H9 (cell line): ENCODE measurements at regions not wholly inside any gene's neighbourhood (a gene's known extent, or its start where the extent isn't known, plus 50 kb on each side); places are given as distances from the start of the nearest gene placed in this dataset.
A peak's percentile ranks its signal among the peaks of the same experiment; 100 is the strongest.

Source experiments
- DNase-seq: peaks from one replicate; pipeline ENCODE4 v3.0.0-alpha.2; 2017
- H2AFZ ChIP-seq: one replicate; pipeline ENCODE4 v1.6.1; 2013; ENCODE audit warnings: mild to moderate bottlenecking, low read length, control low read depth, moderate library complexity
- H2AK5ac ChIP-seq: 2 replicates; pipeline ENCODE4 v1.6.1; 2013; ENCODE audit warnings: low read length, control low read depth, mixed read lengths; ENCODE audit not compliant: insufficient read length
- H2BK120ac ChIP-seq: one replicate; pipeline ENCODE4 v1.6.1; 2013; ENCODE audit warnings: low read depth, mild to moderate bottlenecking, low read length, control low read depth, inconsistent platforms; ENCODE audit not compliant: poor library complexity, severe bottlenecking
- H2BK12ac ChIP-seq: 2 replicates; pipeline ENCODE4 v1.6.1; 2013; ENCODE audit warnings: low read length, control low read depth, mixed read lengths, low read depth; ENCODE audit not compliant: insufficient read length
- H2BK15ac ChIP-seq: 2 replicates; pipeline ENCODE4 v1.6.1; 2013; ENCODE audit warnings: low read depth, low read length, control low read depth
- H2BK20ac ChIP-seq: one replicate; pipeline ENCODE4 v1.6.1; 2013; ENCODE audit warnings: low read depth, mild to moderate bottlenecking, low read length, control low read depth, inconsistent platforms; ENCODE audit not compliant: poor library complexity, severe bottlenecking
- H2BK5ac ChIP-seq: 2 replicates; pipeline ENCODE4 v1.6.1; 2013; ENCODE audit warnings: low read length, control low read depth, mixed read lengths; ENCODE audit not compliant: insufficient read length
- H3K14ac ChIP-seq: 2 replicates; pipeline ENCODE4 v1.6.1; 2013; ENCODE audit warnings: low read length, control low read depth; ENCODE audit not compliant: insufficient read depth
- H3K18ac ChIP-seq: 2 replicates; pipeline ENCODE4 v1.6.1; 2013; ENCODE audit warnings: low read depth, mild to moderate bottlenecking, mixed read lengths, low read length, control low read depth; ENCODE audit not compliant: insufficient read length
- H3K23ac ChIP-seq: 2 replicates; pipeline ENCODE4 v1.6.1; 2013; ENCODE audit warnings: low read length, control low read depth, mixed read lengths, low read depth; ENCODE audit not compliant: insufficient read length
- H3K23me2 ChIP-seq: 2 replicates; pipeline ENCODE4 v1.6.1; 2013; ENCODE audit warnings: low read depth, mild to moderate bottlenecking, mixed read lengths, low read length, control low read depth; ENCODE audit not compliant: insufficient read length, poor library complexity, severe bottlenecking
- H3K27ac ChIP-seq: 2 replicates; pipeline ENCODE4 v1.5.1; 2013; ENCODE audit warnings: low read length, control low read depth, mixed read lengths, low read depth; ENCODE audit not compliant: insufficient read length
- H3K27me3 ChIP-seq: 2 replicates; pipeline ENCODE4 v1.6.1; 2013; ENCODE audit warnings: low read length, control low read depth, inconsistent platforms; ENCODE audit not compliant: insufficient read depth
- H3K4ac ChIP-seq: 2 replicates; pipeline ENCODE4 v1.6.1; 2013; ENCODE audit warnings: low read depth, mild to moderate bottlenecking, control low read depth, inconsistent platforms, low read length, moderate library complexity
- H3K4me1 ChIP-seq: 2 replicates; pipeline ENCODE4 v1.6.1; 2013; ENCODE audit warnings: low read length, control low read depth, inconsistent platforms; ENCODE audit not compliant: insufficient read depth
- H3K4me2 ChIP-seq: 2 replicates; pipeline ENCODE4 v1.6.1; 2013; ENCODE audit warnings: low read length, control low read depth, mixed read lengths; ENCODE audit not compliant: insufficient read length, insufficient read depth
- H3K56ac ChIP-seq: 2 replicates; pipeline ENCODE4 v1.6.1; 2013; ENCODE audit warnings: low read depth, mild to moderate bottlenecking, mixed read lengths, low read length, control low read depth; ENCODE audit not compliant: insufficient read length
- H3K79me1 ChIP-seq: 2 replicates; pipeline ENCODE4 v1.6.1; 2013; ENCODE audit warnings: low read depth, mild to moderate bottlenecking, moderate library complexity, low read length, control low read depth, inconsistent platforms; ENCODE audit not compliant: insufficient read depth, poor library complexity, severe bottlenecking
- H3K79me2 ChIP-seq: 2 replicates; pipeline ENCODE4 v1.6.1; 2013; ENCODE audit warnings: low read length, control low read depth, inconsistent platforms; ENCODE audit not compliant: insufficient read depth
- H3K9ac ChIP-seq: 2 replicates; pipeline ENCODE4 v1.6.1; 2013; ENCODE audit warnings: low read length, control low read depth, mixed read lengths; ENCODE audit not compliant: insufficient read length; ENCODE audit errors: extremely low read depth
- H3K9me3 ChIP-seq: one replicate; pipeline ENCODE4 v1.6.1; 2013; ENCODE audit warnings: low read depth, low read length, inconsistent platforms; ENCODE audit not compliant: control insufficient read depth
- H3T11ph ChIP-seq: one replicate; pipeline ENCODE4 v1.6.1; 2013; ENCODE audit warnings: mild to moderate bottlenecking, low read length, control low read depth, inconsistent platforms
- H4K20me1 ChIP-seq: one replicate; pipeline ENCODE4 v1.6.1; 2013; ENCODE audit not compliant: control insufficient read depth, insufficient read length, insufficient read depth
- H4K5ac ChIP-seq: 2 replicates; pipeline ENCODE4 v1.6.1; 2013; ENCODE audit warnings: low read depth, mild to moderate bottlenecking, mixed read lengths, low read length, control low read depth; ENCODE audit not compliant: insufficient read length
- H4K8ac ChIP-seq: replicated peaks from 2 replicates; pipeline ENCODE4 v1.6.1; 2013; ENCODE audit warnings: low read length, control low read depth, mixed read lengths, low read depth; ENCODE audit not compliant: insufficient read length
- H4K91ac ChIP-seq: 2 replicates; pipeline ENCODE4 v1.6.1; 2013; ENCODE audit warnings: low read depth, mild to moderate bottlenecking, moderate library complexity, mixed read lengths, low read length, control low read depth; ENCODE audit not compliant: insufficient read length
- H3K27ac Mint-ChIP-seq, 3 experiments: 2 replicates in 2 of 3; 3 replicates in 1 of 3; pipeline ENCODE4 v1.8.0; 2020 to 2021; ENCODE audit warnings: mixed read lengths in 3 of 3, mild to moderate bottlenecking in 1 of 3, moderate library complexity in 1 of 3
- H3K27me3 Mint-ChIP-seq: 2 replicates; pipeline ENCODE4 v1.8.0; 2021; ENCODE audit warnings: low read depth, mild to moderate bottlenecking, moderate library complexity, mixed read lengths
- H3K36me3 Mint-ChIP-seq, 3 experiments: 2 replicates in 2 of 3; 3 replicates in 1 of 3; pipeline ENCODE4 v1.8.0; 2020 to 2021; ENCODE audit warnings: low read depth in 3 of 3, mixed read lengths in 3 of 3; ENCODE audit not compliant: insufficient read depth in 1 of 3
- H3K4me1 Mint-ChIP-seq, 2 experiments: 2 replicates each; pipeline ENCODE4 v1.8.0; 2020; ENCODE audit warnings: mixed read lengths in 2 of 2
- H3K4me3 Mint-ChIP-seq, 2 experiments: 2 replicates in 1 of 2; 3 replicates in 1 of 2; pipeline ENCODE4 v1.8.0; 2020 to 2021; ENCODE audit warnings: mild to moderate bottlenecking in 2 of 2, mixed read lengths in 2 of 2, moderate library complexity in 1 of 2
- H3K9me3 Mint-ChIP-seq, 2 experiments: 2 replicates in 1 of 2; 3 replicates in 1 of 2; pipeline ENCODE4 v1.8.0; 2020; ENCODE audit warnings: mild to moderate bottlenecking in 2 of 2, mixed read lengths in 2 of 2, moderate library complexity in 1 of 2
- WGBS: extraction: QIAGEN DNeasy Blood & Tissue Kit; methylation state at CpG from one replicate; pipeline ENCODE4 v1.1.7; 2013; ENCODE audit warnings: missing lambda C conversion rate, low lambda C conversion rate, mixed read lengths; ENCODE audit not compliant: insufficient read length; ENCODE audit errors: extremely low coverage; 5-methylcytosine and 5-hydroxymethylcytosine counted together
- TF ChIP-seq, protein P1 (sequence below): fragments of 200-600 bp; sonication (generic); conservative IDR thresholded peaks from 3 replicates; pipeline ENCODE4 v1.8.0; 2021; ENCODE audit warnings: antibody characterized with exemption, mild to moderate bottlenecking

DNA sequence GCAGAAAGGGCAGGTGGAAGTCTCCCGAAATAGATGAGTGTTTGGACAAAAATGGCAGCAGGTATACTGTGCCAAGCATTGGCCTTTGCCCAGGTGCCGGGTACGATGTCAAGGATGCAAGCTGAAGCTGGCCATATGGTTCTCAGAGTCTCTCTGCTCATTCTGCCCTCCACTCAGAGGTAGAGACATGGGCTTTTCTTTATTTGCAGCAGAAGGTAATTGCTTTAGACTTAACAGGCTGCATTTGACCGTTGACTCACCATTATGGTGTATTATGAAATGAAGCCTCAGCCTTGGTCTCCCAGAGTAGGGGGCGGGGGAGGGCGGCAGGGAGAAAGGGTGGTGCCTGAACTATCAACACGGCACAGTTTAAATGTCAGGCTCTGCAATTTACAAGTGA, 969.1 kb upstream of the EEF2KMT start:
- no peaks in the 10 kb centered on the region for H3K9me3 ChIP-seq
- no peak overlapping the region for H3K56ac ChIP-seq
- no peak overlapping the region for H3K27ac ChIP-seq
- TF ChIP-seq, protein P1, sequence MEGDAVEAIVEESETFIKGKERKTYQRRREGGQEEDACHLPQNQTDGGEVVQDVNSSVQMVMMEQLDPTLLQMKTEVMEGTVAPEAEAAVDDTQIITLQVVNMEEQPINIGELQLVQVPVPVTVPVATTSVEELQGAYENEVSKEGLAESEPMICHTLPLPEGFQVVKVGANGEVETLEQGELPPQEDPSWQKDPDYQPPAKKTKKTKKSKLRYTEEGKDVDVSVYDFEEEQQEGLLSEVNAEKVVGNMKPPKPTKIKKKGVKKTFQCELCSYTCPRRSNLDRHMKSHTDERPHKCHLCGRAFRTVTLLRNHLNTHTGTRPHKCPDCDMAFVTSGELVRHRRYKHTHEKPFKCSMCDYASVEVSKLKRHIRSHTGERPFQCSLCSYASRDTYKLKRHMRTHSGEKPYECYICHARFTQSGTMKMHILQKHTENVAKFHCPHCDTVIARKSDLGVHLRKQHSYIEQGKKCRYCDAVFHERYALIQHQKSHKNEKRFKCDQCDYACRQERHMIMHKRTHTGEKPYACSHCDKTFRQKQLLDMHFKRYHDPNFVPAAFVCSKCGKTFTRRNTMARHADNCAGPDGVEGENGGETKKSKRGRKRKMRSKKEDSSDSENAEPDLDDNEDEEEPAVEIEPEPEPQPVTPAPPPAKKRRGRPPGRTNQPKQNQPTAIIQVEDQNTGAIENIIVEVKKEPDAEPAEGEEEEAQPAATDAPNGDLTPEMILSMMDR = no peak
- no peak overlapping the region for H3K23ac ChIP-seq
- no peak overlapping the region for H2BK12ac ChIP-seq
- no peak overlapping the region for H4K8ac ChIP-seq
- no peak overlapping the region for H2AFZ ChIP-seq
- no peaks in the 10 kb centered on the region for H3K79me2 ChIP-seq
- Mint-ChIP-seq H3K36me3 (peaks cover 0 to 1% (median under 1%) of the 10 kb centered on the region in 3 experiments; a peak in 3 of 7 replicates), H3K4me3 (no peak overlapping the region), H3K27ac (peak overlapping the region in 1 of 3 experiments; percentile 44; a peak in 1 of 7 replicates), H3K9me3 (peaks cover under 1 to 1% of the 10 kb centered on the region in 2 experiments; a peak in 2 of 5 replicates), H3K4me1 (peaks cover 6 to 11% of the 10 kb centered on the region in 2 experiments; a peak in 3 of 4 replicates), H3K27me3 (no peaks in the 10 kb centered on the region)
- H4K5ac ChIP-seq = no peak overlapping the region
- no peak overlapping the region for H3T11ph ChIP-seq
- H2AK5ac ChIP-seq = no peak overlapping the region
- no peaks in the 10 kb centered on the region for H3K79me1 ChIP-seq
- H4K20me1 ChIP-seq = no peaks in the 10 kb centered on the region
- no peak overlapping the region for H3K14ac ChIP-seq
- no peaks in the 10 kb centered on the region for H3K27me3 ChIP-seq
- no peaks in the 10 kb centered on the region for H3K23me2 ChIP-seq
- no peak overlapping the region for H2BK5ac ChIP-seq
- H3K4ac ChIP-seq = no peak overlapping the region
- WGBS = no CpG with 5 or more reads among the region's 7 CpGs
- no peak overlapping the region for H4K91ac ChIP-seq
- no peak overlapping the region for H2BK120ac ChIP-seq
- H3K4me1 ChIP-seq = no peaks in the 10 kb centered on the region
- H2BK15ac ChIP-seq = no peak overlapping the region
- no peak for DNase-seq
- no peak overlapping the region for H2BK20ac ChIP-seq
- H3K4me2 ChIP-seq = no peak overlapping the region
- H3K9ac ChIP-seq = no peak overlapping the region
- H3K18ac ChIP-seq = no peak overlapping the region
